ENCODE measurements at regions not wholly inside any gene's neighbourhood (a gene's known extent, or its start where the extent isn't known, plus 50 kb on each side); places are given as distances from the start of the nearest gene placed in this dataset.

DNA sequence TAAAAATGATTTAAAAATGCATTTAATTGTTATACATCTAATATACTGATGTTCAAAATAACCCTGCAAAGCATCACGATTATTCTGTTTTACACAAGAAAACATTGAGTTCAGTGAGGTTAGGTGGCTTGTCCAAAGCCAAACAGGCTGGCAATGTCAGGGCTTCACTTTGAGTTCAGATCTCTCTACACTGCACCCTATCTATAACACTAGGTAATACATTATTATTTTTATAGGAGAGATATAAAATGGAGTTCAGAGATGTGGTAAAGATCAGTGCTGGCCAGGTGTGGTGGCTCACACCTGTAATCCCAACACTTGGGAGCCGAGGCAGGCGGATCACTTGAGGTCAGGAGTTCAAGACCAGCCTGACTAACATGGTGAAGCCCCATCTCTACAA, 165.9 kb upstream of the MYO3A start:
- no peak for ATAC-seq
- Histone ChIP-seq H3K27ac (ENCODE audit: low read length) (no peak overlapping the region), H3F3A (ENCODE audit: low read length, unreplicated experiment) (no peaks in the 10 kb centered on the region), H3K9me3 (ENCODE audit: low read length) (no peaks in the 10 kb centered on the region), H4K20me1 (ENCODE audit: low read length) (no peaks in the 10 kb centered on the region), H3K79me2 (ENCODE audit: low read length) (no peaks in the 10 kb centered on the region), H3K4me3 (ENCODE audit: low read length) (no peak overlapping the region), H2AFZ (ENCODE audit: low read length) (no peak overlapping the region), H3K9ac (ENCODE audit: low read length) (no peak overlapping the region), H3K4me1 (ENCODE audit: insufficient read depth, low read length) (no peaks in the 10 kb centered on the region), H3K36me3 (ENCODE audit: low read depth, low read length) (no peaks in the 10 kb centered on the region), H3K4me2 (ENCODE audit: low read length) (no peak overlapping the region), H3K27me3 (ENCODE audit: low read length) (peaks cover 9% of the 10 kb centered on the region; the same call in 1 of the 2 replicates), H3K9me2 (replicated peaks; ENCODE audit: low read length) (no peaks in the 10 kb centered on the region)
- CTCF ChIA-PET, result no interaction called here
- no peak for DNase-seq
- TF ChIP-seq, protein P1, sequence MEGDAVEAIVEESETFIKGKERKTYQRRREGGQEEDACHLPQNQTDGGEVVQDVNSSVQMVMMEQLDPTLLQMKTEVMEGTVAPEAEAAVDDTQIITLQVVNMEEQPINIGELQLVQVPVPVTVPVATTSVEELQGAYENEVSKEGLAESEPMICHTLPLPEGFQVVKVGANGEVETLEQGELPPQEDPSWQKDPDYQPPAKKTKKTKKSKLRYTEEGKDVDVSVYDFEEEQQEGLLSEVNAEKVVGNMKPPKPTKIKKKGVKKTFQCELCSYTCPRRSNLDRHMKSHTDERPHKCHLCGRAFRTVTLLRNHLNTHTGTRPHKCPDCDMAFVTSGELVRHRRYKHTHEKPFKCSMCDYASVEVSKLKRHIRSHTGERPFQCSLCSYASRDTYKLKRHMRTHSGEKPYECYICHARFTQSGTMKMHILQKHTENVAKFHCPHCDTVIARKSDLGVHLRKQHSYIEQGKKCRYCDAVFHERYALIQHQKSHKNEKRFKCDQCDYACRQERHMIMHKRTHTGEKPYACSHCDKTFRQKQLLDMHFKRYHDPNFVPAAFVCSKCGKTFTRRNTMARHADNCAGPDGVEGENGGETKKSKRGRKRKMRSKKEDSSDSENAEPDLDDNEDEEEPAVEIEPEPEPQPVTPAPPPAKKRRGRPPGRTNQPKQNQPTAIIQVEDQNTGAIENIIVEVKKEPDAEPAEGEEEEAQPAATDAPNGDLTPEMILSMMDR (conservative IDR thresholded peaks at IDR 0.05; ENCODE audit: low read depth, low read length), result no peak
- TF ChIP-seq EZH2 (IDR thresholded peaks at IDR 0.05; ENCODE audit: low read length, unreplicated experiment) (no peak), EZH2phosphoT487 (IDR thresholded peaks at IDR 0.05; ENCODE audit: borderline replicate concordance, low read length) (no peak)
- POLR2A ChIA-PET (ENCODE audit: unreplicated experiment), result no interaction called here
- intact Hi-C loops (cut with micrococcal nuclease), result no loop called here
- no TSS peak for BruUV-seq (replicated peaks)

DNA sequence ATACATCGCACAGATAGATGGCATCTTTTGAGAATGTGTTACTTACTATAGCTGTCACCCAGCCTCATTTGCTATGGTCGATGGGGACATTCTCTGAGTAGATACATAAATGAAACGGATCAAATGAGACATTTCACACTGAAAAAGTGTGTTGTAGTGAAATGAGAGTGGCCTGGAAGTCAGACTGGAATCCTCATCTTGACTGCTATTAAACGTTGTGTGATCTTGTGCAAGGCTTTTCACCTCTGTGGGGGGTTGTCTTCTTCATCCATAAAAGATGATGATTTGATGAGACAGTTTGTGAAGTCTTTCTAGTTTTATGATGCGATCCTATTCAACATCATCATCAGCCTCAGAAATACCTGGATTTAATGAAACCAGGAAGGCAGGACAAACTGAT, 155.4 kb upstream of the MYO3A start:
- ATAC-seq (no peak), DNase-seq (no peak)
- intact Hi-C loops (cut with micrococcal nuclease), result no loop called here
- ChIA-PET CTCF (no interaction called here), POLR2A (ENCODE audit: unreplicated experiment) (no interaction called here)
- TF ChIP-seq, protein P1 (conservative IDR thresholded peaks at IDR 0.05; ENCODE audit: low read depth, low read length), result no peak
- TF ChIP-seq EZH2 (IDR thresholded peaks at IDR 0.05; ENCODE audit: low read length, unreplicated experiment) (no peak), EZH2phosphoT487 (IDR thresholded peaks at IDR 0.05; ENCODE audit: borderline replicate concordance, low read length) (no peak)
- Histone ChIP-seq H3K4me2 (ENCODE audit: low read length) (no peak overlapping the region), H3K9me2 (replicated peaks; ENCODE audit: low read length) (no peaks in the 10 kb centered on the region), H3K4me3 (ENCODE audit: low read length) (no peak overlapping the region), H3F3A (ENCODE audit: low read length, unreplicated experiment) (no peaks in the 10 kb centered on the region), H3K9ac (ENCODE audit: low read length) (no peak overlapping the region), H3K4me1 (ENCODE audit: insufficient read depth, low read length) (no peaks in the 10 kb centered on the region), H3K79me2 (ENCODE audit: low read length) (no peaks in the 10 kb centered on the region), H3K27ac (ENCODE audit: low read length) (no peak overlapping the region), H3K9me3 (ENCODE audit: low read length) (no peaks in the 10 kb centered on the region), H3K36me3 (ENCODE audit: low read depth, low read length) (no peaks in the 10 kb centered on the region), H3K27me3 (ENCODE audit: low read length) (no peaks in the 10 kb centered on the region), H2AFZ (ENCODE audit: low read length) (no peak overlapping the region), H4K20me1 (ENCODE audit: low read length) (no peaks in the 10 kb centered on the region)
- no TSS peak for BruUV-seq (replicated peaks)

GRCh38 chr10:25786161-25786560, 147.9 kb upstream of the MYO3A start:
- H3K4me1 ChIP-seq (ENCODE audit: insufficient read depth, low read length), result no peaks in the 10 kb centered on the region
- no peak for TF ChIP-seq EZH2phosphoT487 (IDR thresholded peaks at IDR 0.05; ENCODE audit: borderline replicate concordance, low read length)
- TF ChIP-seq, protein P1 (conservative IDR thresholded peaks at IDR 0.05; ENCODE audit: low read depth, low read length), result no peak
- TF ChIP-seq EZH2 (IDR thresholded peaks at IDR 0.05; ENCODE audit: low read length, unreplicated experiment), result no peak
- CTCF ChIA-PET, result no interaction called here

More at GRCh38 chr10:25786161-25786560, 147.9 kb upstream of the MYO3A start:
- Histone ChIP-seq H3K9me2 (replicated peaks; ENCODE audit: low read length) (no peaks in the 10 kb centered on the region), H3K9ac (ENCODE audit: low read length) (no peak overlapping the region), H3K79me2 (ENCODE audit: low read length) (no peaks in the 10 kb centered on the region), H4K20me1 (ENCODE audit: low read length) (no peaks in the 10 kb centered on the region), H3K4me3 (ENCODE audit: low read length) (no peak overlapping the region), H3K27me3 (ENCODE audit: low read length) (no peaks in the 10 kb centered on the region), H3K9me3 (ENCODE audit: low read length) (no peaks in the 10 kb centered on the region), H3K27ac (ENCODE audit: low read length) (no peak overlapping the region), H2AFZ (ENCODE audit: low read length) (no peak overlapping the region), H3K36me3 (ENCODE audit: low read depth, low read length) (no peaks in the 10 kb centered on the region), H3F3A (ENCODE audit: low read length, unreplicated experiment) (no peaks in the 10 kb centered on the region), H3K4me2 (ENCODE audit: low read length) (no peak overlapping the region)
- intact Hi-C loops (cut with micrococcal nuclease), result no loop called here
- no peak for DNase-seq
- POLR2A ChIA-PET (ENCODE audit: unreplicated experiment), result no interaction called here
- ATAC-seq, result no peak
- BruUV-seq (replicated peaks), result no TSS peak

Data from PC-3 (cell line).